OCI-LY3 (cell line): ENCODE measurements at regions not wholly inside any gene's neighbourhood (a gene's known extent, or its start where the extent isn't known, plus 50 kb on each side); places are given as distances from the start of the nearest gene placed in this dataset.

ENCODE experiments used
- CTCF ChIP-seq: fragments of 200-600, 300-600 bp; sonication (generic); IDR thresholded peaks from 2 replicates; pipeline ENCODE4 v1.5.1; 2014; ENCODE audit warnings: antibody characterized with exemption, low read length, low read depth
- EZH2phosphoT487 ChIP-seq: fragments of 200-600 bp; shearing (Covaris generic); IDR thresholded peaks from 2 replicates; pipeline ENCODE4 v1.6.1; 2018; ENCODE audit warnings: antibody characterized with exemption, mixed run types, low read depth

GRCh38 chr3:152084441-152085158, 184.1 kb upstream of the MBNL1 start:
- no peak for TF ChIP-seq CTCF
- TF ChIP-seq EZH2phosphoT487, result no peak
